Breast epithelium (tissue), 4 donors: ENCODE measurements at regions not wholly inside any gene's neighbourhood (a gene's known extent, or its start where the extent isn't known, plus 50 kb on each side); places are given as distances from the start of the nearest gene placed in this dataset.

Source experiments
- DNase-seq, 2 donors: peaks; one replicate each; pipeline ENCODE4 v3.0.0-alpha.2; 2019; ENCODE audit warnings: low spot score in 2 of 2
- H3K27ac ChIP-seq, 2 donors: fragments of 200-600 bp; sonication (generic) in 1 of 2; one replicate each; pipeline ENCODE4 v1.5.1; 2016 to 2019; ENCODE audit warnings: mild to moderate bottlenecking in 1 of 2
- H3K27me3 ChIP-seq, 2 donors: fragments of 200-600 bp; sonication (generic) in 1 of 2; one replicate each; pipeline versions ENCODE4 v1.5.1 to v1.6.0; 2017 to 2019; ENCODE audit warnings: control low read depth in 1 of 2, mild to moderate bottlenecking in 1 of 2
- H3K36me3 ChIP-seq: fragments of 200-600 bp; one replicate; pipeline ENCODE4 v1.5.1; 2019
- H3K4me1 ChIP-seq, 2 donors: fragments of 200-600 bp; sonication (generic); one replicate each; pipeline ENCODE4 v1.5.1; 2016 to 2019; ENCODE audit warnings: control low read depth in 1 of 2
- H3K4me3 ChIP-seq, 3 donors: fragments of 200-600 bp; sonication (generic); 1 replicate in 2 of 3; 2 replicates in 1 of 3; pipeline ENCODE4 v1.5.1; 2016 to 2019; ENCODE audit warnings: mild to moderate bottlenecking in 3 of 3, moderate library complexity in 2 of 3
- H3K9me3 ChIP-seq, 2 donors: fragments of 200-600 bp; sonication (generic) in 1 of 2; one replicate each; pipeline ENCODE4 v1.5.1; 2016 to 2019; ENCODE audit warnings: control low read depth in 1 of 2
- POLR2A ChIP-seq: fragments of 450-650 bp; IDR thresholded peaks from one replicate; pipeline ENCODE4 v1.6.1; 2016; ENCODE audit warnings: antibody characterized with exemption, mild to moderate bottlenecking, moderate library complexity
- POLR2AphosphoS5 ChIP-seq, 3 donors: sonication (generic); formaldehyde crosslinking; IDR thresholded peaks; one replicate each; pipeline ENCODE4 v1.6.1; 2017; ENCODE audit warnings: antibody characterized with exemption in 3 of 3
- intact Hi-C: fragments of 100-400 bp; cut with DNase I; formaldehyde crosslinking; loops from one replicate; pipeline ENCODE4 v1.15.1; 2023; ENCODE audit warnings: low total_unique reads
- TF ChIP-seq, protein P1 (sequence below), 3 donors: fragments of 450-650 bp; IDR thresholded peaks; one replicate each; pipeline ENCODE4 v1.5.1; 2016 to 2017; ENCODE audit warnings: antibody characterized with exemption in 3 of 3, mild to moderate bottlenecking in 3 of 3, moderate library complexity in 3 of 3

DNA sequence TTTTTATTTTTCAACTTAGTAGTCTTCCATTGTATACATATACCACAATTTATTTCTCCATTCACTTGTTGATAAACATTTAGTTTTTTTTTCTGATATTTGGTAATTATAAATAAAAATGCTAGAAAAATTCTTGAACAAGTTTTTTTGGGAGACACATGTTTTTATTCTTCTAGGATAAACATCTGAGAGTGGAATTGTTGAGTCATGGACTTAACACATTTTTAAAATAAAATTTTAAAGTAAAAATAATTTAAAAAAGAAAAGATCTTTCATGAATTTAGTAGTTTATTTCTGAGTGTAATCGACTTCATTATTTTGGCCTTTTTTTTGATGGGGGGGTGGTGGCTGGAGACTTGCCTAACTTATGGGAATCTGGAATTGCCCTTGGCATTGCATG is 391.1 kb downstream of the KCNJ2 start:
- Histone ChIP-seq H3K4me1 (no peaks in the 10 kb centered on the region), H3K9me3 (no peaks in the 10 kb centered on the region), H3K27me3 (no peaks in the 10 kb centered on the region), H3K36me3 (no peaks in the 10 kb centered on the region), H3K4me3 (no peak overlapping the region), H3K27ac (no peak overlapping the region)
- peak in 1 of 2 donors; percentile 58 for DNase-seq
- intact Hi-C loops, result no loop called here
- TF ChIP-seq, protein P1, sequence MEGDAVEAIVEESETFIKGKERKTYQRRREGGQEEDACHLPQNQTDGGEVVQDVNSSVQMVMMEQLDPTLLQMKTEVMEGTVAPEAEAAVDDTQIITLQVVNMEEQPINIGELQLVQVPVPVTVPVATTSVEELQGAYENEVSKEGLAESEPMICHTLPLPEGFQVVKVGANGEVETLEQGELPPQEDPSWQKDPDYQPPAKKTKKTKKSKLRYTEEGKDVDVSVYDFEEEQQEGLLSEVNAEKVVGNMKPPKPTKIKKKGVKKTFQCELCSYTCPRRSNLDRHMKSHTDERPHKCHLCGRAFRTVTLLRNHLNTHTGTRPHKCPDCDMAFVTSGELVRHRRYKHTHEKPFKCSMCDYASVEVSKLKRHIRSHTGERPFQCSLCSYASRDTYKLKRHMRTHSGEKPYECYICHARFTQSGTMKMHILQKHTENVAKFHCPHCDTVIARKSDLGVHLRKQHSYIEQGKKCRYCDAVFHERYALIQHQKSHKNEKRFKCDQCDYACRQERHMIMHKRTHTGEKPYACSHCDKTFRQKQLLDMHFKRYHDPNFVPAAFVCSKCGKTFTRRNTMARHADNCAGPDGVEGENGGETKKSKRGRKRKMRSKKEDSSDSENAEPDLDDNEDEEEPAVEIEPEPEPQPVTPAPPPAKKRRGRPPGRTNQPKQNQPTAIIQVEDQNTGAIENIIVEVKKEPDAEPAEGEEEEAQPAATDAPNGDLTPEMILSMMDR (IDR thresholded peaks at IDR 0.05), result no peak
- TF ChIP-seq POLR2AphosphoS5 (IDR thresholded peaks at IDR 0.05) (no peak), POLR2A (no peak)

DNA sequence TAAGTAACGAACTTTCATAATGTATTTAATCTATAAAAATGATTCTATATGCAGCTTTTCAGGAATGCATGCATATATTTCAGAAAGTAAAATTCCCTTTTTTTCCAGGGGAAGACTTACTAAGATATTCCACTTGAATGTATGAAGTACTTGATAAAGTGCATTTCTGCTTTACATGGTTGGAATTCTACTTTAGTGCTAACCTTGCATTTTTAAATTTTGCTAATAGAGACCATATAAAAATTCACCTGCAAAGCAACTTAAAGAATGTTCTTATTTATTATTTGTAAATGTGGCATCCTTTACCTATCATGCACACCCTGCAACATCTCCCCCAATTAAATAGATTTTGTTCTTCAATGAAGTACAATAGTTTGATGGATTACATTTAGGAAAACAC is 392.8 kb downstream of the KCNJ2 start:
- Histone ChIP-seq H3K27ac (no peak overlapping the region), H3K4me3 (no peak overlapping the region), H3K4me1 (no peaks in the 10 kb centered on the region), H3K9me3 (no peaks in the 10 kb centered on the region), H3K27me3 (no peaks in the 10 kb centered on the region), H3K36me3 (no peaks in the 10 kb centered on the region)
- intact Hi-C loops, result no loop called here
- no peak for TF ChIP-seq POLR2A
- TF ChIP-seq, protein P1 (IDR thresholded peaks at IDR 0.05), result no peak
- TF ChIP-seq POLR2AphosphoS5 (IDR thresholded peaks at IDR 0.05), result no peak
- DNase-seq, result no peak

DNA sequence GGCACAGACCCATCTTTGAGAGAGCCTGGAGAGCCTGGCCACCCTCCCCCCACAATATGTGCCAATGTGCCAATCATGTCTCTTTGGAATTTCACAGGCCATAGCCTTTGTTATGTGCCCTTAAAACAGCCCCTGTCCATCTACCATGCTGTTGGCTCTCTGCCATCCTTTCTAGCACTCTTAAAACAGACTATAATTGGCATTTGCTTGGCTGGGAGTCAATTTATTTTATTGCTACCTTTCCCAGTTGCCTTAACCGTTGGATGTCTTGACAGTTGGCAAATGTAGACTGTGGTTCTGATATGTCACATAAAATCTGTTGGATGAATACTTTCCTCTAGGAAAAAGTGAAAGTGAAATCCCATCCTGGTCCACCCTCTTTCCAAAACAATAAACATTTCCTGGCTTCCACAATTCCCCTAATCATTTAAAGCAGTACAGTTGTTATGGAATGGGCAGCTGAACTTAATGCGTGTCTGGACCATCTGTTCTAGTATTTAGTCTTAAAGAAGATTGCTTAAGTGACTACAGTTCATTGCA is 394.0 kb downstream of the KCNJ2 start:
- Histone ChIP-seq H3K27me3 (no peaks in the 10 kb centered on the region), H3K36me3 (no peaks in the 10 kb centered on the region), H3K4me3 (no peak overlapping the region), H3K9me3 (no peaks in the 10 kb centered on the region), H3K27ac (peak overlapping the region in 1 of 2 donors; percentile 21), H3K4me1 (no peaks in the 10 kb centered on the region)
- intact Hi-C loops, result no loop called here
- no peak for DNase-seq
- TF ChIP-seq POLR2A (no peak), POLR2AphosphoS5 (IDR thresholded peaks at IDR 0.05) (no peak)
- TF ChIP-seq, protein P1 (IDR thresholded peaks at IDR 0.05), result no peak

GRCh38 chr17:70564006-70564620 is 394.8 kb downstream of the KCNJ2 start:
- Histone ChIP-seq H3K9me3 (no peaks in the 10 kb centered on the region), H3K4me1 (no peaks in the 10 kb centered on the region), H3K36me3 (no peaks in the 10 kb centered on the region), H3K27me3 (no peaks in the 10 kb centered on the region), H3K4me3 (no peak overlapping the region), H3K27ac (no peak overlapping the region)
- intact Hi-C loops, result no loop called here
- DNase-seq, result no peak
- TF ChIP-seq POLR2A (no peak), POLR2AphosphoS5 (IDR thresholded peaks at IDR 0.05) (no peak)
- TF ChIP-seq, protein P1 (IDR thresholded peaks at IDR 0.05), result no peak

DNA sequence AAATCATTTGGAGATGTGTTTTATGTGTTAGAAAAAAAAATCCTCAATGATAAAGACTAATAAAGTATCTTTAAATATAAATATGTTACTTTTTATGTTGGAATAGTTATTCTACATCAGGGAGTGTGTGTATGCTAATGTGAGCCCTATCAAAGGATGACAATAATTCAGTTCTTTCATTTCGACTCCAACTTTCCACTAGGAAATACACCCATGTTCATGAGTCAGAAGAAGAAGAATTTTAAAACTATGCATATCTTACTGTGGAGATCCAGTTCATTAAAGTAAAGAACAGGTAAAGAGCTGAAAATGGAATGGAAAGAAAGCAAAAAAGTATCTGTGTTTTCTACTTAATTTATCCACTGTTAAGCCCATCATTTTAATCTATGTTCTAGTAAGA is 399.8 kb downstream of the KCNJ2 start:
- no peaks in the 10 kb centered on the region for H3K36me3 ChIP-seq
- no peak overlapping the region for H3K4me3 ChIP-seq
- no peaks in the 10 kb centered on the region for H3K9me3 ChIP-seq
- TF ChIP-seq, protein P1 (IDR thresholded peaks at IDR 0.05), result no peak
- TF ChIP-seq POLR2AphosphoS5 (IDR thresholded peaks at IDR 0.05), result no peak
- no peak for TF ChIP-seq POLR2A
- no peaks in the 10 kb centered on the region for H3K4me1 ChIP-seq
- no peaks in the 10 kb centered on the region for H3K27me3 ChIP-seq
- DNase-seq, result no peak
- H3K27ac ChIP-seq, result no peak overlapping the region
- intact Hi-C loops, result no loop called here
